K562 (cell line): ENCODE measurements at regions not wholly inside any gene's neighbourhood (a gene's known extent, or its start where the extent isn't known, plus 50 kb on each side); places are given as distances from the start of the nearest gene placed in this dataset.

Source experiments
- ATAC-seq: fragments of 200-7000 bp; cut with Tn5 transposase; 3 replicates; pipeline ENCODE4 v1.9.1; 2020; ENCODE audit warnings: moderate library complexity
- BruUV-seq: library from RNA; stranded (reverse); fragments of 400-500 nt; replicated peaks from 2 replicates; lab custom pipeline; 2021; lab: Mats Ljungman, UMichigan
- CTCF ChIA-PET: fragments of 300-600 bp; formaldehyde crosslinking; extraction: SDS; loops from one replicate; lab custom pipeline; 2021; ENCODE audit warnings: low intra/inter-chr PET ratio; lab: Yijun Ruan, JAX
- POLR2A ChIA-PET: fragments of 300-600, 350-650 bp; sonication (Branson Sonifier 250); formaldehyde crosslinking; extraction: SDS; loops from one replicate; lab custom pipeline; 2021; ENCODE audit warnings: antibody characterized with exemption, inconsistent platforms; lab: Yijun Ruan, JAX
- DNase-seq, 4 experiments: peaks; one replicate each; pipeline versions ENCODE4 v3.0.0 to v3.0.0-alpha.2; 2011 to 2018; ENCODE audit warnings: low spot score in 3 of 4, mixed read lengths in 3 of 4; ENCODE audit errors: extremely low read depth in 1 of 4
- FAIRE-seq: peaks from 2 replicates; lab custom pipeline; 2011; peaks lifted over from hg19 to GRCh38; lab: Jason Lieb, UNC
- H2AFZ ChIP-seq: 2 replicates; pipeline ENCODE4 v1.6.0; 2011; ENCODE audit warnings: low read depth, low read length, control low read depth, inconsistent platforms
- H3K27ac ChIP-seq: fragments of 200-600 bp; 3 replicates; pipeline ENCODE4 v1.8.0; 2011; ENCODE audit warnings: low read depth, mild to moderate bottlenecking, control low read depth, inconsistent platforms, low read length, moderate library complexity, mixed read lengths; ENCODE audit errors: extremely low read depth
- H3K27me3 ChIP-seq, 2 experiments: fragments of 300-600 bp in 1 of 2; 2 replicates in 1 of 2; 3 replicates in 1 of 2; pipeline versions ENCODE4 v1.6.0 to v1.8.0; 2011; ENCODE audit warnings: inconsistent platforms in 2 of 2, low read length in 2 of 2, mild to moderate bottlenecking in 1 of 2, mixed read lengths in 1 of 2, moderate library complexity in 1 of 2; ENCODE audit not compliant: control insufficient read depth in 2 of 2, insufficient read depth in 2 of 2
- H3K36me3 ChIP-seq: fragments of 300-600 bp; 3 replicates; pipeline ENCODE4 v1.8.0; 2011; ENCODE audit warnings: mild to moderate bottlenecking, low read length, inconsistent platforms; ENCODE audit not compliant: control insufficient read depth, insufficient read depth
- H3K4me1 ChIP-seq, 2 experiments: fragments of 200-600 bp in 1 of 2; replicated peaks in 1 of 2; 2 replicates in 1 of 2; 3 replicates in 1 of 2; pipeline versions ENCODE4 v1.5.1 to v1.8.0; 2011; ENCODE audit warnings: inconsistent platforms in 2 of 2, low read length in 2 of 2, mild to moderate bottlenecking in 1 of 2, mixed read lengths in 1 of 2, moderate library complexity in 1 of 2; ENCODE audit not compliant: control insufficient read depth in 2 of 2, insufficient read depth in 2 of 2
- H3K4me2 ChIP-seq: 2 replicates; pipeline ENCODE4 v1.6.1; 2011; ENCODE audit warnings: low read length, control low read depth, inconsistent platforms, mixed read lengths; ENCODE audit not compliant: insufficient read depth
- H3K4me3 ChIP-seq: fragments of 200-600 bp; sonication (generic), shearing (Covaris generic); 2 replicates; pipeline ENCODE4 v1.5.1; 2016; ENCODE audit warnings: control low read depth, inconsistent platforms
- H3K79me2 ChIP-seq: fragments of 200-600 bp; 3 replicates; pipeline ENCODE4 v1.8.0; 2011; ENCODE audit warnings: low read length, inconsistent platforms; ENCODE audit not compliant: control insufficient read depth, insufficient read depth
- H3K9ac ChIP-seq, 2 experiments: 2 replicates each; pipeline versions ENCODE4 v1.6.0 to v1.6.1; 2011; ENCODE audit warnings: low read depth in 2 of 2, low read length in 2 of 2, control low read depth in 1 of 2, inconsistent platforms in 1 of 2, mild to moderate bottlenecking in 1 of 2, mixed read lengths in 1 of 2; ENCODE audit not compliant: insufficient read depth in 1 of 2
- H3K9me1 ChIP-seq: one replicate; pipeline ENCODE4 v1.6.0; 2011; ENCODE audit warnings: inconsistent platforms, mild to moderate bottlenecking, low read length, moderate library complexity; ENCODE audit not compliant: control insufficient read depth, insufficient read depth
- H3K9me3 ChIP-seq: replicated peaks from 2 replicates; pipeline ENCODE4 v1.5.1; 2011; ENCODE audit warnings: low read depth, low read length, inconsistent platforms; ENCODE audit not compliant: control insufficient read depth, insufficient read depth
- H4K20me1 ChIP-seq: replicated peaks from 2 replicates; pipeline ENCODE4 v1.6.1; 2011; ENCODE audit warnings: low read length, inconsistent platforms, mixed read lengths; ENCODE audit not compliant: control insufficient read depth, insufficient read depth
- CBX5 ChIP-seq: IDR thresholded peaks from 2 replicates; pipeline ENCODE4 v1.6.1; 2014; ENCODE audit warnings: low read depth, borderline replicate concordance
- DNMT1 ChIP-seq: fragments of 450-650 bp; IDR thresholded peaks from 2 replicates; pipeline ENCODE4 v1.6.1; 2016; ENCODE audit warnings: antibody characterized with exemption, mild to moderate bottlenecking
- GATAD2B ChIP-seq: fragments of 450-650 bp; IDR thresholded peaks from 2 replicates; pipeline ENCODE4 v1.6.1; 2017; ENCODE audit warnings: mild to moderate bottlenecking, borderline replicate concordance
- HMG20B ChIP-seq: fragments of 250-450 bp; sonication (Bioruptor Pico); IDR thresholded peaks from 2 replicates; pipeline ENCODE4 v1.5.0; 2021; ENCODE audit warnings: mild to moderate bottlenecking
- MAFF ChIP-seq: IDR thresholded peaks from 2 replicates; pipeline ENCODE4 v1.6.1; 2012; ENCODE audit warnings: low read length, improper control_type of control experiment
- MECOM ChIP-seq: fragments of 250-450 bp; sonication (Bioruptor Pico); IDR thresholded peaks from 2 replicates; pipeline ENCODE4 v1.8.0; 2022; ENCODE audit warnings: inconsistent platforms
- PTBP1 ChIP-seq: fragments of 200-400 bp; formaldehyde crosslinking; IDR thresholded peaks from 2 replicates; pipeline ENCODE4 v1.6.1; 2017; ENCODE audit warnings: low read depth, low read length
- WGBS: fragments of 100-300 bp; shearing (Covaris generic); methylation state at CpG from one replicate; pipeline ENCODE4 v1.1.6; 2016; ENCODE audit warnings: low coverage, mixed read lengths; ENCODE audit not compliant: insufficient coverage; ENCODE audit errors: missing lambda C conversion rate; 5-methylcytosine and 5-hydroxymethylcytosine counted together
- in situ Hi-C: fragments of 300-500 bp; cut with MboI; formaldehyde crosslinking; loops from 4 replicates; pipeline ENCODE4 v1.15.0; 2018; ENCODE audit warnings: inconsistent platforms, mixed read lengths
- intact Hi-C: fragments of 100-400 bp; cut with micrococcal nuclease; formaldehyde crosslinking; loops from 2 replicates; pipeline ENCODE4 v1.14.2; 2022
- TF ChIP-seq, protein P1 (sequence below): fragments of 250-450 bp; sonication (Bioruptor Pico); IDR thresholded peaks from 2 replicates; pipeline ENCODE4 v1.4.0; 2020; ENCODE audit warnings: mild to moderate bottlenecking
- TF ChIP-seq, protein P2 (sequence below), 2 experiments: fragments of 450-650 bp; IDR thresholded peaks; 2 replicates each; pipeline ENCODE4 v1.6.1; 2018; ENCODE audit warnings: mild to moderate bottlenecking in 2 of 2, low read depth in 1 of 2; ENCODE audit not compliant: partially characterized antibody in 2 of 2

DNA sequence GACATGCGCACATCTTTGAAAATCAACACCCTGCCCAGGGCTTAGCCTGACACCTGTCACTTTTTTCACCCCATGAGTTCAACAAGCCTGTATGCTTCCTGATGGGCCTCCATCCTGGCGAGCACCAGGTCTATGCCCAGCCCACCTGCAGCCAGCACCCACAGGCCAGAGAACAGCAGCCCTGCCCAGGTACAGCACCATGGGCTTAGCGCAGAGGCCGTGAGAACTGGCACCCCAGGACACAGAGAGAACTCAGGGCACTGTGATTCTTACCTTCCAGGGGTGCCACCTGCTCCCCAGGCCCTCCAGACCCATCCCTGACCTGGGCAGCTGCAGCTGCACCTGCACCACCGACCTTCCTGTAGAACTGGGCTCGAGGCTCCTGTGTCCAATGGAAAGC, 536.6 kb downstream of the TCERG1L start:
- Histone ChIP-seq H3K27me3 (no peaks in the 10 kb centered on the region; a peak in 1 of 5 replicates), H3K9ac (no peak overlapping the region), H3K9me3 (no peaks in the 10 kb centered on the region), H3K4me1 (no peaks in the 10 kb centered on the region), H3K79me2 (no peaks in the 10 kb centered on the region), H3K4me2 (no peak overlapping the region), H3K36me3 (no peaks in the 10 kb centered on the region), H4K20me1 (no peaks in the 10 kb centered on the region), H3K27ac (no peak overlapping the region), H3K9me1 (no peaks in the 10 kb centered on the region), H2AFZ (no peak overlapping the region), H3K4me3 (no peak overlapping the region)
- BruUV-seq = no TSS peak
- ChIA-PET POLR2A (no interaction called here), CTCF (no interaction called here)
- DNase-seq = no peak
- intact Hi-C loops = no loop called here
- FAIRE-seq = no peak
- 0% methylated on average over 5 of the region's 6 CpGs for WGBS
- ATAC-seq = no peak
- TF ChIP-seq GATAD2B = no peak
- no peak for TF ChIP-seq MAFF
- TF ChIP-seq DNMT1 = no peak
- TF ChIP-seq, protein P1, sequence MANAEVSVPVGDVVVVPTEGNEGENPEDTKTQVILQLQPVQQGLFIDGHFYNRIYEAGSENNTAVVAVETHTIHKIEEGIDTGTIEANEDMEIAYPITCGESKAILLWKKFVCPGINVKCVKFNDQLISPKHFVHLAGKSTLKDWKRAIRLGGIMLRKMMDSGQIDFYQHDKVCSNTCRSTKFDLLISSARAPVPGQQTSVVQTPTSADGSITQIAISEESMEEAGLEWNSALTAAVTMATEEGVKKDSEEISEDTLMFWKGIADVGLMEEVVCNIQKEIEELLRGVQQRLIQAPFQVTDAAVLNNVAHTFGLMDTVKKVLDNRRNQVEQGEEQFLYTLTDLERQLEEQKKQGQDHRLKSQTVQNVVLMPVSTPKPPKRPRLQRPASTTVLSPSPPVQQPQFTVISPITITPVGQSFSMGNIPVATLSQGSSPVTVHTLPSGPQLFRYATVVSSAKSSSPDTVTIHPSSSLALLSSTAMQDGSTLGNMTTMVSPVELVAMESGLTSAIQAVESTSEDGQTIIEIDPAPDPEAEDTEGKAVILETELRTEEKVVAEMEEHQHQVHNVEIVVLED (CRISPR knock-in tag) = no peak
- TF ChIP-seq, protein P2, sequence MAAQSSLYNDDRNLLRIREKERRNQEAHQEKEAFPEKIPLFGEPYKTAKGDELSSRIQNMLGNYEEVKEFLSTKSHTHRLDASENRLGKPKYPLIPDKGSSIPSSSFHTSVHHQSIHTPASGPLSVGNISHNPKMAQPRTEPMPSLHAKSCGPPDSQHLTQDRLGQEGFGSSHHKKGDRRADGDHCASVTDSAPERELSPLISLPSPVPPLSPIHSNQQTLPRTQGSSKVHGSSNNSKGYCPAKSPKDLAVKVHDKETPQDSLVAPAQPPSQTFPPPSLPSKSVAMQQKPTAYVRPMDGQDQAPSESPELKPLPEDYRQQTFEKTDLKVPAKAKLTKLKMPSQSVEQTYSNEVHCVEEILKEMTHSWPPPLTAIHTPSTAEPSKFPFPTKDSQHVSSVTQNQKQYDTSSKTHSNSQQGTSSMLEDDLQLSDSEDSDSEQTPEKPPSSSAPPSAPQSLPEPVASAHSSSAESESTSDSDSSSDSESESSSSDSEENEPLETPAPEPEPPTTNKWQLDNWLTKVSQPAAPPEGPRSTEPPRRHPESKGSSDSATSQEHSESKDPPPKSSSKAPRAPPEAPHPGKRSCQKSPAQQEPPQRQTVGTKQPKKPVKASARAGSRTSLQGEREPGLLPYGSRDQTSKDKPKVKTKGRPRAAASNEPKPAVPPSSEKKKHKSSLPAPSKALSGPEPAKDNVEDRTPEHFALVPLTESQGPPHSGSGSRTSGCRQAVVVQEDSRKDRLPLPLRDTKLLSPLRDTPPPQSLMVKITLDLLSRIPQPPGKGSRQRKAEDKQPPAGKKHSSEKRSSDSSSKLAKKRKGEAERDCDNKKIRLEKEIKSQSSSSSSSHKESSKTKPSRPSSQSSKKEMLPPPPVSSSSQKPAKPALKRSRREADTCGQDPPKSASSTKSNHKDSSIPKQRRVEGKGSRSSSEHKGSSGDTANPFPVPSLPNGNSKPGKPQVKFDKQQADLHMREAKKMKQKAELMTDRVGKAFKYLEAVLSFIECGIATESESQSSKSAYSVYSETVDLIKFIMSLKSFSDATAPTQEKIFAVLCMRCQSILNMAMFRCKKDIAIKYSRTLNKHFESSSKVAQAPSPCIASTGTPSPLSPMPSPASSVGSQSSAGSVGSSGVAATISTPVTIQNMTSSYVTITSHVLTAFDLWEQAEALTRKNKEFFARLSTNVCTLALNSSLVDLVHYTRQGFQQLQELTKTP (IDR thresholded peaks at IDR 0.05; ENCODE audit: low read depth in 1 of 2, partially characterized antibody in 2 of 2) = no peak
- TF ChIP-seq HMG20B (CRISPR knock-in tag) = no peak
- no peak for TF ChIP-seq CBX5
- TF ChIP-seq MECOM (CRISPR knock-in tag) = no peak
- no peak for TF ChIP-seq PTBP1
- in situ Hi-C loops = no loop called here
